ENCODE measurements at regions not wholly inside any gene's neighbourhood (a gene's known extent, or its start where the extent isn't known, plus 50 kb on each side); places are given as distances from the start of the nearest gene placed in this dataset.

- no peak for DNase-seq (ENCODE audit: low spot score)
Measured at GRCh38 chr12:81811061-81811777, 52.1 kb upstream of the PPFIA2 start.

GRCh38 chr12:81809829-81810595 is 50.9 kb upstream of the PPFIA2 start:
- no peak for DNase-seq (ENCODE audit: low spot score)

GRCh38 chr12:81809113-81809777 is 50.1 kb upstream of the PPFIA2 start:
- no peak for DNase-seq (ENCODE audit: low spot score)

Measured in putamen (tissue), 1 donor.